IPS-NIHi7 (cell line): ENCODE measurements at regions not wholly inside any gene's neighbourhood (a gene's known extent, or its start where the extent isn't known, plus 50 kb on each side); places are given as distances from the start of the nearest gene placed in this dataset.

Experiments used
- DNase-seq: peaks from one replicate; pipeline ENCODE4 v3.0.0; 2012; ENCODE audit warnings: mixed read lengths; ENCODE audit errors: extremely low spot score

- no peak for DNase-seq
Observed at GRCh38 chr12:92554158-92555073, 148.4 kb upstream of the PLEKHG7 start.

- no peak for DNase-seq
Observed at GRCh38 chr12:92553389-92553788, 149.4 kb upstream of the PLEKHG7 start.

- DNase-seq, result no peak
Observed at GRCh38 chr12:92552412-92553108, 150.2 kb upstream of the PLEKHG7 start.

GRCh38 chr12:92551853-92552397, 150.9 kb upstream of the PLEKHG7 start:
- no peak for DNase-seq

GRCh38 chr12:92551210-92551609, 151.6 kb upstream of the PLEKHG7 start:
- no peak for DNase-seq

GRCh38 chr12:92550661-92551060, 152.1 kb upstream of the PLEKHG7 start:
- no peak for DNase-seq

GRCh38 chr12:92550254-92550653, 152.5 kb upstream of the PLEKHG7 start:
- DNase-seq, result no peak

GRCh38 chr12:92549516-92549915, 153.3 kb upstream of the PLEKHG7 start:
- no peak for DNase-seq

- no peak for DNase-seq
Observed at GRCh38 chr12:92547906-92548305, 154.9 kb upstream of the PLEKHG7 start.

- DNase-seq, result no peak
Observed at GRCh38 chr12:92547420-92547819, 155.4 kb upstream of the PLEKHG7 start.

- no peak for DNase-seq
Observed at GRCh38 chr12:92546635-92547348, 156.0 kb upstream of the PLEKHG7 start.

- DNase-seq, result no peak
Observed at GRCh38 chr12:92546259-92546634, 156.5 kb upstream of the PLEKHG7 start.

- DNase-seq, result no peak
Observed at GRCh38 chr12:92544322-92544721, 158.5 kb upstream of the PLEKHG7 start.

GRCh38 chr12:92543840-92544239, 158.9 kb upstream of the PLEKHG7 start:
- no peak for DNase-seq

GRCh38 chr12:92543359-92543758, 159.4 kb upstream of the PLEKHG7 start:
- DNase-seq, result no peak

GRCh38 chr12:92541731-92542130, 161.1 kb upstream of the PLEKHG7 start:
- no peak for DNase-seq

GRCh38 chr12:92540782-92541423, 161.9 kb upstream of the PLEKHG7 start:
- DNase-seq, result no peak

- DNase-seq, result peak; percentile 20
Observed at GRCh38 chr12:92539976-92540781, 162.6 kb upstream of the PLEKHG7 start.

- DNase-seq, result no peak
Observed at GRCh38 chr12:92539110-92539749, 163.6 kb upstream of the PLEKHG7 start.

- DNase-seq, result no peak
Observed at GRCh38 chr12:92537290-92537960, 165.4 kb upstream of the PLEKHG7 start.
